GM18498 (cell line): ENCODE measurements at regions not wholly inside any gene's neighbourhood (a gene's known extent, or its start where the extent isn't known, plus 50 kb on each side); places are given as distances from the start of the nearest gene placed in this dataset.
A peak's percentile ranks its signal among the peaks of the same experiment; 100 is the strongest.

ENCODE experiments used
- ATAC-seq: cut with Tn5 transposase; IDR thresholded peaks from one replicate; pipeline ENCODE4 v1.9.1; 2021; ENCODE audit warnings: mild to moderate bottlenecking, moderate library complexity; ENCODE audit not compliant: unreplicated experiment

- ATAC-seq, result no peak
Observed at GRCh38 chr13:68696907-68697306, 1410.7 kb upstream of the ATXN8OS start.

- no peak for ATAC-seq
Observed at GRCh38 chr13:68692049-68692448, 1415.6 kb upstream of the ATXN8OS start.

GRCh38 chr13:68690567-68690966, 1417.1 kb upstream of the ATXN8OS start:
- no peak for ATAC-seq

- no peak for ATAC-seq
Observed at GRCh38 chr13:68676513-68677115, 1431.0 kb upstream of the ATXN8OS start.

- no peak for ATAC-seq
Observed at GRCh38 chr13:68675209-68675608, 1432.4 kb upstream of the ATXN8OS start.

GRCh38 chr13:68667863-68668262, 1437.7 kb upstream of the PCDH9 start:
- ATAC-seq, result no peak

- no peak for ATAC-seq
Observed at GRCh38 chr13:68666774-68667397, 1436.8 kb upstream of the PCDH9 start.

GRCh38 chr13:68645814-68646213, 1415.7 kb upstream of the PCDH9 start:
- no peak for ATAC-seq

- no peak for ATAC-seq
Observed at GRCh38 chr13:68644611-68645010, 1414.5 kb upstream of the PCDH9 start.

GRCh38 chr13:68636784-68637183, 1406.6 kb upstream of the PCDH9 start:
- no peak for ATAC-seq

GRCh38 chr13:68628994-68629393, 1398.9 kb upstream of the PCDH9 start:
- ATAC-seq, result no peak

GRCh38 chr13:68627379-68627778, 1397.2 kb upstream of the PCDH9 start:
- ATAC-seq, result no peak

- no peak for ATAC-seq
Observed at GRCh38 chr13:68616600-68617222, 1386.6 kb upstream of the PCDH9 start.

- no peak for ATAC-seq
Observed at GRCh38 chr13:68609661-68610060, 1379.5 kb upstream of the PCDH9 start.

GRCh38 chr13:68608147-68608546, 1378.0 kb upstream of the PCDH9 start:
- ATAC-seq, result no peak

- no peak for ATAC-seq
Observed at GRCh38 chr13:68597641-68598040, 1367.5 kb upstream of the PCDH9 start.

- ATAC-seq, result peak; percentile 100
Observed at GRCh38 chr13:68588623-68589022, 1358.5 kb upstream of the PCDH9 start.

GRCh38 chr13:68584776-68585175, 1354.6 kb upstream of the PCDH9 start:
- ATAC-seq, result no peak

- ATAC-seq, result no peak
Observed at GRCh38 chr13:68574053-68574452, 1343.9 kb upstream of the PCDH9 start.

GRCh38 chr13:68551701-68552522, 1321.8 kb upstream of the PCDH9 start:
- no peak for ATAC-seq

GRCh38 chr13:68550330-68550729, 1320.2 kb upstream of the PCDH9 start:
- ATAC-seq, result no peak

GRCh38 chr13:68540244-68540643, 1310.1 kb upstream of the PCDH9 start:
- ATAC-seq, result no peak
